ENCODE measurements at regions not wholly inside any gene's neighbourhood (a gene's known extent, or its start where the extent isn't known, plus 50 kb on each side); places are given as distances from the start of the nearest gene placed in this dataset.

GRCh38 chr13:78182813-78183212 lies 264.2 kb upstream of the EDNRB start:
- H3K4me3 ChIP-seq (ENCODE audit: low read length), result no peak overlapping the region
- peaks cover 7% of the 10 kb centered on the region for H3K9me3 ChIP-seq (ENCODE audit: control insufficient read depth, low read length)
- H3K4me1 ChIP-seq (ENCODE audit: control insufficient read depth, insufficient read depth, low read length), result peaks cover 36% of the 10 kb centered on the region
- H3K27me3 ChIP-seq (replicated peaks; ENCODE audit: control insufficient read depth, insufficient read depth, low read length), result no peaks in the 10 kb centered on the region
- DNase-seq (ENCODE audit: low read depth), result no peak
- H3K36me3 ChIP-seq (ENCODE audit: control insufficient read depth, insufficient read depth, low read length, severe bottlenecking), result no peaks in the 10 kb centered on the region
- no peak overlapping the region for H3K9ac ChIP-seq (ENCODE audit: low read length)

- Histone ChIP-seq H3K9ac (ENCODE audit: low read length) (no peak overlapping the region), H3K4me1 (ENCODE audit: control insufficient read depth, insufficient read depth, low read length) (peaks cover 17% of the 10 kb centered on the region), H3K36me3 (ENCODE audit: control insufficient read depth, insufficient read depth, low read length, severe bottlenecking) (no peaks in the 10 kb centered on the region), H3K4me3 (ENCODE audit: low read length) (no peak overlapping the region), H3K9me3 (ENCODE audit: control insufficient read depth, low read length) (peaks cover 5% of the 10 kb centered on the region), H3K27me3 (replicated peaks; ENCODE audit: control insufficient read depth, insufficient read depth, low read length) (no peaks in the 10 kb centered on the region)
- DNase-seq (ENCODE audit: low read depth), result no peak
Measured at GRCh38 chr13:78177306-78177705, 258.7 kb upstream of the EDNRB start.

DNA sequence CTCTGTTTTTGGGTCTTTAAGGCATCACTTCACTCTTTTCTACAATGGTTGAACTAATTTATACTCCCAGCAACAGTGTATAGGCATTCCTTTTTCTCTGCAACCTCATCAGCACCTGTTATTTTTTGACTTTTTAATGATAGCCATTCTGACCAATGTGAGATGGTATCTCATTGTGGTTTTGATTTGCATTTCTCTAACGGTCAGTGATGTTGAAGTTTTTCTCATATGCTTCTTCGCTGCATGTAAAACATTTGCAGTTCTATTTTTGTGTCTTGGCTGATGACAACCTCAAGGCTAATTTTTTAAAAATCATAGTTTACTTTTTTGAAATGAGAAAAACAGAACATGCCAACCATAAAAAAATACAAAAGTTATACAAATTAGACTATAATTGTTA lies 258.2 kb upstream of the EDNRB start:
- Histone ChIP-seq H3K36me3 (ENCODE audit: control insufficient read depth, insufficient read depth, low read length, severe bottlenecking) (no peaks in the 10 kb centered on the region), H3K27me3 (replicated peaks; ENCODE audit: control insufficient read depth, insufficient read depth, low read length) (no peaks in the 10 kb centered on the region), H3K4me3 (ENCODE audit: low read length) (no peak overlapping the region), H3K9me3 (ENCODE audit: control insufficient read depth, low read length) (peaks cover 5% of the 10 kb centered on the region), H3K4me1 (ENCODE audit: control insufficient read depth, insufficient read depth, low read length) (peaks cover 14% of the 10 kb centered on the region), H3K9ac (ENCODE audit: low read length) (no peak overlapping the region)
- no peak for DNase-seq (ENCODE audit: low read depth)

DNA sequence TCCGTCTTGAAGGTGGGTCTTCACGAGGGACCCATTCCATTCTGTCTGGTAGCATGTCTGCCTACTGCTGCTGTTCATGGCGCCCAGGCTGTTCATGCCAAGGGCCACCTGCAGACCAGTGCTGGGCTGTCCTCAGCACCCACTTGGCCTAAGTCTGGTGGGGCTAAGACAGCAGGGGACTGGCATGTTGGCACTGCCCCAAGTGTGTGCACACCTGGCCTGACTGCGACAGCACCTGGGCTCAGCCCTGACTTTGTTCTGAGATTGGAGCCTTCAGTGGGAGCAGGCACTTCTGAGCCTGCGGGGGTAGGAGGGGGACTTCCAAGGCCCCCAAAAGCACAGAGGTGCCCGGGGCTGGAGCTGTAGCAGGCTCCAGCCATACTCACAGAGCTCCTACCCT lies 250.8 kb upstream of the EDNRB start:
- Histone ChIP-seq H3K36me3 (ENCODE audit: control insufficient read depth, insufficient read depth, low read length, severe bottlenecking) (no peaks in the 10 kb centered on the region), H3K4me1 (ENCODE audit: control insufficient read depth, insufficient read depth, low read length) (peaks cover 8% of the 10 kb centered on the region), H3K4me3 (ENCODE audit: low read length) (no peak overlapping the region), H3K9ac (ENCODE audit: low read length) (no peak overlapping the region), H3K9me3 (ENCODE audit: control insufficient read depth, low read length) (peaks cover 6% of the 10 kb centered on the region), H3K27me3 (replicated peaks; ENCODE audit: control insufficient read depth, insufficient read depth, low read length) (no peaks in the 10 kb centered on the region)
- no peak for DNase-seq (ENCODE audit: low read depth)

- DNase-seq (ENCODE audit: low read depth), result no peak
- Histone ChIP-seq H3K9ac (ENCODE audit: low read length) (no peak overlapping the region), H3K4me3 (ENCODE audit: low read length) (no peak overlapping the region), H3K4me1 (ENCODE audit: control insufficient read depth, insufficient read depth, low read length) (peaks cover 4% of the 10 kb centered on the region), H3K9me3 (ENCODE audit: control insufficient read depth, low read length) (peaks cover 6% of the 10 kb centered on the region), H3K27me3 (replicated peaks; ENCODE audit: control insufficient read depth, insufficient read depth, low read length) (no peaks in the 10 kb centered on the region), H3K36me3 (ENCODE audit: control insufficient read depth, insufficient read depth, low read length, severe bottlenecking) (no peaks in the 10 kb centered on the region)
Measured at GRCh38 chr13:78168981-78169380, 250.3 kb upstream of the EDNRB start.

DNA sequence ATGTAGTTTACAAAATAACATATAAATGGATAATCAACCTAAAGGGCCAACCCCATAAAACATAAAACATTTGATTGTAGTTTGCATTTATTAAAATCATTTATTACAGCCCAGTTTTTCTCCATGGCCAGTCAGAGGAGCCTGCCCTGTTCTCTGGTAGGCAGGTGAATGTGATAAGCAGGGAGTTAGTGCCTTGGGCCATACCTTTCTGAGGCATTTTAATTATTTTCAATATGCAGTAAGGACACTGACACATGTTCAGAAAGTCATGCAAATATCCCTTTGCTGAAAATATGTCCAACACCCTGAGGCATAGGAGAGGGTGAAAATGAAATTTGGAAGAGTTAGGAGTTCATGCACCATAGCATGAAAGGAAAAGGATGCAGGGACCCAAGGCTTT lies 242.6 kb upstream of the EDNRB start:
- Histone ChIP-seq H3K36me3 (ENCODE audit: control insufficient read depth, insufficient read depth, low read length, severe bottlenecking) (no peaks in the 10 kb centered on the region), H3K4me1 (ENCODE audit: control insufficient read depth, insufficient read depth, low read length) (peaks cover 17% of the 10 kb centered on the region), H3K27me3 (replicated peaks; ENCODE audit: control insufficient read depth, insufficient read depth, low read length) (no peaks in the 10 kb centered on the region), H3K4me3 (ENCODE audit: low read length) (peak overlapping the region; percentile 33), H3K9ac (ENCODE audit: low read length) (no peak overlapping the region), H3K9me3 (ENCODE audit: control insufficient read depth, low read length) (no peaks in the 10 kb centered on the region)
- no peak for DNase-seq (ENCODE audit: low read depth)

DNA sequence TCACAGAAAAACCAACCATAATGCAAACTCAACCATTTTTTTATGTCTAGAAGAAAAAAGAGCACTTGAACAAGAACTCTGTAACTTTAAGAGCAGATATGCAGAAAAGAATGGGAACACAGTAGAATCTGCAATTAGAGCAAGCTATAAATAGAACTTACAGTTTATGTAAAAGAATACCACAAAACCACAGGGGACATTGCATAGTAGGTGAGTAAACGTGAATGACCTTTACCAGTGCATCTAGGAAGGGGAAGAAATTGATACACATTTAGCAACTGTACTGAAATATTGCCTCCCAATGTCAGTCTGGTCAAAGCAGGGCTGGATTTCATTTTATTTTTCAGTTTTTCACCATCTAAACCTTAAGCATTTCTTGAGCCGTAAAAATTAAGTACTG lies 242.2 kb upstream of the EDNRB start:
- H3K4me1 ChIP-seq (ENCODE audit: control insufficient read depth, insufficient read depth, low read length), result peaks cover 17% of the 10 kb centered on the region
- no peaks in the 10 kb centered on the region for H3K9me3 ChIP-seq (ENCODE audit: control insufficient read depth, low read length)
- no peaks in the 10 kb centered on the region for H3K27me3 ChIP-seq (replicated peaks; ENCODE audit: control insufficient read depth, insufficient read depth, low read length)
- H3K9ac ChIP-seq (ENCODE audit: low read length), result no peak overlapping the region
- no peaks in the 10 kb centered on the region for H3K36me3 ChIP-seq (ENCODE audit: control insufficient read depth, insufficient read depth, low read length, severe bottlenecking)
- peak; percentile 77 for DNase-seq (ENCODE audit: low read depth)
- peak overlapping the region; percentile 33 for H3K4me3 ChIP-seq (ENCODE audit: low read length)

- no peaks in the 10 kb centered on the region for H3K9me3 ChIP-seq (ENCODE audit: control insufficient read depth, low read length)
- DNase-seq (ENCODE audit: low read depth), result no peak
- H3K4me3 ChIP-seq (ENCODE audit: low read length), result no peak overlapping the region
- H3K27me3 ChIP-seq (replicated peaks; ENCODE audit: control insufficient read depth, insufficient read depth, low read length), result no peaks in the 10 kb centered on the region
- H3K36me3 ChIP-seq (ENCODE audit: control insufficient read depth, insufficient read depth, low read length, severe bottlenecking), result no peaks in the 10 kb centered on the region
- peaks cover 4% of the 10 kb centered on the region for H3K4me1 ChIP-seq (ENCODE audit: control insufficient read depth, insufficient read depth, low read length)
- H3K9ac ChIP-seq (ENCODE audit: low read length), result no peak overlapping the region
Measured at GRCh38 chr13:78152415-78152814, 233.8 kb upstream of the EDNRB start.

DNA sequence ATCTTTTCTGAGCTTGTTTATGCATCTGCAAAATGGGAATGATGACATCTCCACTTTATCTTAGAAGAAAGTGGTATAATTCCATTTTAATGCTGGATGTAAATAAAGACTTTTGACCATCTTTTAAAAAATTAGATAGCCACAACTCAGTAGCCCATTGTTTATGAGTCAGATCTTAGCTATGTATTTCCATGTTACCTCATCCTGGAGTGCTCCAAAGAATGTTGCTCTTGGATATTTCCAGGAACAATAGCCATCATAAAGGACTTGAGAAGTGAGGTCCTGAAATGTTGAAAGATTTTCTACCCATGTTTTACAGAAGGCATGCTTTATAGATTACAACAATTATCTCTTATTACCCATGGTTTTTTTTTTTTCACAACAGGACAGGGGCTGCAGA lies 229.3 kb upstream of the EDNRB start:
- peaks cover 4% of the 10 kb centered on the region for H3K4me1 ChIP-seq (ENCODE audit: control insufficient read depth, insufficient read depth, low read length)
- no peaks in the 10 kb centered on the region for H3K9me3 ChIP-seq (ENCODE audit: control insufficient read depth, low read length)
- no peaks in the 10 kb centered on the region for H3K27me3 ChIP-seq (replicated peaks; ENCODE audit: control insufficient read depth, insufficient read depth, low read length)
- no peak overlapping the region for H3K9ac ChIP-seq (ENCODE audit: low read length)
- H3K4me3 ChIP-seq (ENCODE audit: low read length), result no peak overlapping the region
- DNase-seq (ENCODE audit: low read depth), result peak; percentile 26
- H3K36me3 ChIP-seq (ENCODE audit: control insufficient read depth, insufficient read depth, low read length, severe bottlenecking), result no peaks in the 10 kb centered on the region

DNA sequence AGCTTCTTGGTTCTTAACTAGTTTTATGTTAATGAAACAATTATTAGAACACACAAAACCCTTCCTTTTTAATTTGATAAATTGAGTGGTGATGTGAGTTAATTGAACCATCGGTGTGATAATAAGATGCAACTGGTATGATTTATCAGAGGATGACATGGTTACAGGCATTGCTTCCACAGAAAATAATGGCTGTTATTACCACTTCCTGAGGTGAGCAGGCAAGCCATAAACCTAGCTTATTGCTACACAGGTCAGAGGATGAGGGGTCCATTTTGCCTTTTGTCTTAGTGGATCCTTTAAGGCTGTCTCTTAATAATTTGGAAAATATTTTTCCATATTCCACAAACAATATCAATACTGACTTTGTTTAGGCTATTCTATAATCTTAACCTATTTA lies 226.6 kb upstream of the EDNRB start:
- Histone ChIP-seq H3K4me3 (ENCODE audit: low read length) (no peak overlapping the region), H3K9ac (ENCODE audit: low read length) (no peak overlapping the region), H3K4me1 (ENCODE audit: control insufficient read depth, insufficient read depth, low read length) (peaks cover 4% of the 10 kb centered on the region), H3K27me3 (replicated peaks; ENCODE audit: control insufficient read depth, insufficient read depth, low read length) (no peaks in the 10 kb centered on the region), H3K36me3 (ENCODE audit: control insufficient read depth, insufficient read depth, low read length, severe bottlenecking) (no peaks in the 10 kb centered on the region), H3K9me3 (ENCODE audit: control insufficient read depth, low read length) (no peaks in the 10 kb centered on the region)
- no peak for DNase-seq (ENCODE audit: low read depth)

- Histone ChIP-seq H3K9me3 (ENCODE audit: control insufficient read depth, low read length) (no peaks in the 10 kb centered on the region), H3K4me1 (ENCODE audit: control insufficient read depth, insufficient read depth, low read length) (no peaks in the 10 kb centered on the region), H3K9ac (ENCODE audit: low read length) (no peak overlapping the region), H3K27me3 (replicated peaks; ENCODE audit: control insufficient read depth, insufficient read depth, low read length) (no peaks in the 10 kb centered on the region), H3K4me3 (ENCODE audit: low read length) (no peak overlapping the region), H3K36me3 (ENCODE audit: control insufficient read depth, insufficient read depth, low read length, severe bottlenecking) (no peaks in the 10 kb centered on the region)
- DNase-seq (ENCODE audit: low read depth), result no peak
Measured at GRCh38 chr13:78139765-78140164, 221.1 kb upstream of the EDNRB start.

- Histone ChIP-seq H3K27me3 (replicated peaks; ENCODE audit: control insufficient read depth, insufficient read depth, low read length) (no peaks in the 10 kb centered on the region), H3K9me3 (ENCODE audit: control insufficient read depth, low read length) (no peaks in the 10 kb centered on the region), H3K4me3 (ENCODE audit: low read length) (no peak overlapping the region), H3K4me1 (ENCODE audit: control insufficient read depth, insufficient read depth, low read length) (no peaks in the 10 kb centered on the region), H3K9ac (ENCODE audit: low read length) (no peak overlapping the region), H3K36me3 (ENCODE audit: control insufficient read depth, insufficient read depth, low read length, severe bottlenecking) (no peaks in the 10 kb centered on the region)
- no peak for DNase-seq (ENCODE audit: low read depth)
Measured at GRCh38 chr13:78138756-78139155, 220.1 kb upstream of the EDNRB start.
